ENCODE measurements at regions not wholly inside any gene's neighbourhood (a gene's known extent, or its start where the extent isn't known, plus 50 kb on each side); places are given as distances from the start of the nearest gene placed in this dataset.

DNA sequence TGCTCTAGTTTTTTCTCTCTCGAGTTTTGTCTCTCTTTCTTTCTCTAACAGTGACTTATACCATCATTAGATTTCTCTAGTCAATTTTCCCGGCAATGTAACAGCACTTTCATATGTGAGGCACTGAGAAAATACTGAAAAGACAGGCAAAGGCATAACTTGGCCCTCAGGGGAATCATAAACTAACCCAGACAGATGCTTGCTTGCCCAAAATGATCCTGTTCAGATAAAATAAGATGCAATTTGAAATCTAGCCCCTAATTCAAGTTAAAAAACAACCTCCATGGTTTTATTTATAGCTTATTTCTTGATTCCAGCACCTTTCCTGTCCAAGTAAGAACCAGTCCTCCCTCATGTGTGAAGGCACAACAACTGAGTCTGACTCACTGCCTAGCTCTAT is 294.6 kb downstream of the GAS1 start:
- TF ChIP-seq, protein P1, sequence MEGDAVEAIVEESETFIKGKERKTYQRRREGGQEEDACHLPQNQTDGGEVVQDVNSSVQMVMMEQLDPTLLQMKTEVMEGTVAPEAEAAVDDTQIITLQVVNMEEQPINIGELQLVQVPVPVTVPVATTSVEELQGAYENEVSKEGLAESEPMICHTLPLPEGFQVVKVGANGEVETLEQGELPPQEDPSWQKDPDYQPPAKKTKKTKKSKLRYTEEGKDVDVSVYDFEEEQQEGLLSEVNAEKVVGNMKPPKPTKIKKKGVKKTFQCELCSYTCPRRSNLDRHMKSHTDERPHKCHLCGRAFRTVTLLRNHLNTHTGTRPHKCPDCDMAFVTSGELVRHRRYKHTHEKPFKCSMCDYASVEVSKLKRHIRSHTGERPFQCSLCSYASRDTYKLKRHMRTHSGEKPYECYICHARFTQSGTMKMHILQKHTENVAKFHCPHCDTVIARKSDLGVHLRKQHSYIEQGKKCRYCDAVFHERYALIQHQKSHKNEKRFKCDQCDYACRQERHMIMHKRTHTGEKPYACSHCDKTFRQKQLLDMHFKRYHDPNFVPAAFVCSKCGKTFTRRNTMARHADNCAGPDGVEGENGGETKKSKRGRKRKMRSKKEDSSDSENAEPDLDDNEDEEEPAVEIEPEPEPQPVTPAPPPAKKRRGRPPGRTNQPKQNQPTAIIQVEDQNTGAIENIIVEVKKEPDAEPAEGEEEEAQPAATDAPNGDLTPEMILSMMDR (IDR thresholded peaks at IDR 0.05; ENCODE audit: poor library complexity), result no peak
- TF ChIP-seq EZH2phosphoT487 (IDR thresholded peaks at IDR 0.05; ENCODE audit: low read depth, severe bottlenecking, unreplicated experiment) (no peak), EZH2 (IDR thresholded peaks at IDR 0.05; ENCODE audit: borderline replicate concordance) (no peak)
- 69% methylated on average over 2 of the region's 2 CpGs for WGBS (ENCODE audit: low lambda C conversion rate, missing lambda C conversion rate)
- H3K27me3 ChIP-seq, result peaks cover 5% of the 10 kb centered on the region
- no peaks in the 10 kb centered on the region for H3K36me3 ChIP-seq (replicated peaks; ENCODE audit: insufficient read depth, low read depth)
- no peak overlapping the region for H3K4me2 ChIP-seq
- no peak overlapping the region for H2AFZ ChIP-seq
- no peaks in the 10 kb centered on the region for H4K20me1 ChIP-seq (ENCODE audit: insufficient read depth, poor library complexity, severe bottlenecking)
- H3K9me2 ChIP-seq (replicated peaks; ENCODE audit: insufficient read depth), result no peaks in the 10 kb centered on the region
- H3K79me2 ChIP-seq, result no peaks in the 10 kb centered on the region
- H3K4me1 ChIP-seq (ENCODE audit: insufficient read depth), result peaks cover 6% of the 10 kb centered on the region
- no peaks in the 10 kb centered on the region for H3K9me3 ChIP-seq (ENCODE audit: low read depth)
- H3K4me3 ChIP-seq, result no peak overlapping the region
- H3K27ac ChIP-seq, result peak overlapping the region; percentile 3
- no peak for DNase-seq (ENCODE audit: low spot score)

- Histone ChIP-seq H3K27me3 (peaks cover 5% of the 10 kb centered on the region), H2AFZ (no peak overlapping the region), H3K4me3 (no peak overlapping the region), H3K79me2 (no peaks in the 10 kb centered on the region), H3K4me1 (ENCODE audit: insufficient read depth) (peaks cover 6% of the 10 kb centered on the region), H3K36me3 (replicated peaks; ENCODE audit: insufficient read depth, low read depth) (no peaks in the 10 kb centered on the region), H3K4me2 (no peak overlapping the region), H4K20me1 (ENCODE audit: insufficient read depth, poor library complexity, severe bottlenecking) (no peaks in the 10 kb centered on the region), H3K9me2 (replicated peaks; ENCODE audit: insufficient read depth) (no peaks in the 10 kb centered on the region), H3K27ac (no peak overlapping the region), H3K9me3 (ENCODE audit: low read depth) (no peaks in the 10 kb centered on the region)
- DNase-seq (ENCODE audit: low spot score), result no peak
- 94% methylated on average over 4 of the region's 4 CpGs for WGBS (ENCODE audit: low lambda C conversion rate, missing lambda C conversion rate)
- TF ChIP-seq EZH2phosphoT487 (IDR thresholded peaks at IDR 0.05; ENCODE audit: low read depth, severe bottlenecking, unreplicated experiment) (no peak), EZH2 (IDR thresholded peaks at IDR 0.05; ENCODE audit: borderline replicate concordance) (no peak)
- TF ChIP-seq, protein P1 (IDR thresholded peaks at IDR 0.05; ENCODE audit: poor library complexity), result no peak
Observed at GRCh38 chr9:86649913-86650312, 295.7 kb upstream of the TUT7 start.

DNA sequence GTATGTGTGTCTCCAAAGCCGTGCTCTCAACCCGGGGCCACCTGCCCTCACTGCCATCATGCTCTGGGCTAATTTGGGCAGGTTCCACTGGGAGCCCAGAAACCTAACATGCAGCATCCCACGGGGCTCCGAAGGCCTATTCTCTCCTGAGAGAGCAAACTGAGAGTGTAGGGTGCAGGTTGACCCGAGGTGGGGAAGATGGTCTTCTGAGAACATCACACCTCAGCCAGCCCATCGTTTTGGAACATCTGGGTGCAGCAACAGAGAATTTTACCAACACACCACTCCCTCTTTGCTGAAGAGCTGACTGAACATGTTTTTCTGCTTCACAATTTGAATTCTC is 294.6 kb upstream of the TUT7 start:
- H3K27me3 ChIP-seq, result peaks cover 14% of the 10 kb centered on the region
- no peaks in the 10 kb centered on the region for H4K20me1 ChIP-seq (ENCODE audit: insufficient read depth, poor library complexity, severe bottlenecking)
- no peak overlapping the region for H2AFZ ChIP-seq
- no peaks in the 10 kb centered on the region for H3K9me3 ChIP-seq (ENCODE audit: low read depth)
- H3K36me3 ChIP-seq (replicated peaks; ENCODE audit: insufficient read depth, low read depth), result no peaks in the 10 kb centered on the region
- WGBS (ENCODE audit: low lambda C conversion rate, missing lambda C conversion rate), result 91% methylated on average over 6 of the region's 6 CpGs
- no peak overlapping the region for H3K4me3 ChIP-seq
- no peaks in the 10 kb centered on the region for H3K79me2 ChIP-seq
- no peaks in the 10 kb centered on the region for H3K9me2 ChIP-seq (replicated peaks; ENCODE audit: insufficient read depth)
- no peak overlapping the region for H3K27ac ChIP-seq
- DNase-seq (ENCODE audit: low spot score), result no peak
- TF ChIP-seq EZH2 (IDR thresholded peaks at IDR 0.05; ENCODE audit: borderline replicate concordance) (no peak), EZH2phosphoT487 (IDR thresholded peaks at IDR 0.05; ENCODE audit: low read depth, severe bottlenecking, unreplicated experiment) (no peak)
- TF ChIP-seq, protein P1 (IDR thresholded peaks at IDR 0.05; ENCODE audit: poor library complexity), result no peak
- H3K4me2 ChIP-seq, result no peak overlapping the region
- peaks cover 6% of the 10 kb centered on the region for H3K4me1 ChIP-seq (ENCODE audit: insufficient read depth)

Data from hepatocyte (in vitro differentiated cells).